Fibroblast of pulmonary artery (primary cell): ENCODE measurements at regions not wholly inside any gene's neighbourhood (a gene's known extent, or its start where the extent isn't known, plus 50 kb on each side); places are given as distances from the start of the nearest gene placed in this dataset.

Source experiments
- DNase-seq: peaks from one replicate; pipeline ENCODE4 v3.0.0-alpha.2; 2010; ENCODE audit warnings: low read depth
- H3K4me3 ChIP-seq: replicated peaks from 2 replicates; pipeline ENCODE4 v1.5.1; 2011; ENCODE audit warnings: low read depth, mild to moderate bottlenecking, control low read depth, low read length, moderate library complexity
- CTCF ChIP-seq: IDR thresholded peaks from 2 replicates; pipeline ENCODE4 v1.5.1; 2011; ENCODE audit warnings: mild to moderate bottlenecking, control low read depth, low read length, inconsistent platforms; ENCODE audit errors: missing control alignments

GRCh38 chr19:31439270-31439573 lies 90.0 kb upstream of the TSHZ3 start:
- TF ChIP-seq CTCF = no peak
- no peak overlapping the region for H3K4me3 ChIP-seq
- no peak for DNase-seq

GRCh38 chr19:31444931-31445330 lies 95.7 kb upstream of the TSHZ3 start:
- no peak for TF ChIP-seq CTCF
- no peak overlapping the region for H3K4me3 ChIP-seq
- peak; percentile 35 for DNase-seq

- no peak overlapping the region for H3K4me3 ChIP-seq
Observed at GRCh38 chr19:31445406-31445805, 96.2 kb upstream of the TSHZ3 start.

GRCh38 chr19:31448221-31448657 lies 99.0 kb upstream of the TSHZ3 start:
- DNase-seq = peak; percentile 93
- H3K4me3 ChIP-seq = no peak overlapping the region
- no peak for TF ChIP-seq CTCF

More at GRCh38 chr19:31445406-31445805, 96.2 kb upstream of the TSHZ3 start:
- no peak for DNase-seq
- no peak for TF ChIP-seq CTCF

- TF ChIP-seq CTCF = no peak
Observed at GRCh38 chr19:31449379-31449778, 100.1 kb upstream of the TSHZ3 start.

GRCh38 chr19:31450696-31451095 lies 101.5 kb upstream of the TSHZ3 start:
- TF ChIP-seq CTCF = no peak
- no peak overlapping the region for H3K4me3 ChIP-seq
- no peak for DNase-seq

More at GRCh38 chr19:31449379-31449778, 100.1 kb upstream of the TSHZ3 start:
- no peak overlapping the region for H3K4me3 ChIP-seq
- no peak for DNase-seq

GRCh38 chr19:31451686-31452330 lies 102.6 kb upstream of the TSHZ3 start:
- peak; percentile 60 for DNase-seq
- H3K4me3 ChIP-seq = no peak overlapping the region
- no peak for TF ChIP-seq CTCF
